ENCODE measurements at regions not wholly inside any gene's neighbourhood (a gene's known extent, or its start where the extent isn't known, plus 50 kb on each side); places are given as distances from the start of the nearest gene placed in this dataset.
"Not testable (repeated sequence)": the region's sequence is repeated elsewhere in the genome, so short reads cannot be mapped to it uniquely, and the experiment has no call there.

DNA sequence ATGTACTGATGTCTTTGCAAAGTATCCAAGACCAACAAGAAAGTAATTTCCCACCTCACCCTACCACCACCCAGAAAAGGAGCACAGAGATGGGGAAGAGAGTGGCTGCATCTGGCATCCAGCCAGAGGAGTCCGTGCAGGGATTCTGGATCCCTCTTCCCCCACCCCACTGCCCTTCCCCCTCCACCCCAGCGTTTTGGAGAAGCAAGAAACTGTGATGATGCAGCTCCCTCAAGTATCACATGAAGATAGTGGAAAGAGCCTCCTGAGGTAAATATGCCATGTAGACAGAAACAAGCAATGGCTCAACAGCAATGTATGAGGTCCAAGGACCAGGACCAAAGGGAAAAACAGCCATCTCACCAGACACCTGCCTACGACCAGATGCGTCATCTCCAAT is 153.8 kb downstream of the DEPDC1B start:
- DNase-seq (ENCODE audit: low read depth, low spot score) = no peak

- DNase-seq (ENCODE audit: low read depth, low spot score) = no peak
Observed at GRCh38 chr5:60545551-60545950, 154.4 kb downstream of the DEPDC1B start.

DNA sequence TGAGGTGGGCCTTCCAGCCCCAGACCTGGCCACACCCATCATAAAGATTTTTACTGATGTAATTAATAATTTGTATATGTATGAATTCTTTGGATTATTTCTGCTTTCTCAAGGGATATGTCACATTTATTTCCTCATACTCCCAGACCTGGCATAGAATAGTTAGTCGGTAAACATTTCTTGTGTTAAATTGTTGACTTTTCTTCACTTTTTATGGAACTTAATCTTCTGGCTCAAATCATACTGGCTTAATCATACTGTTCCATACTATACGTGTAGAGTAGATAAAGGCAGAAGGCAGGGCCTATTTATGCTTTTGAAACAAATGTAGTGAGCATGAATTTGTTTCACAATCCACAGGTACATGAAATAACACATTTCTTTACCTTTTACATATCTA is 155.8 kb downstream of the DEPDC1B start:
- DNase-seq (ENCODE audit: low read depth, low spot score) = no peak

DNA sequence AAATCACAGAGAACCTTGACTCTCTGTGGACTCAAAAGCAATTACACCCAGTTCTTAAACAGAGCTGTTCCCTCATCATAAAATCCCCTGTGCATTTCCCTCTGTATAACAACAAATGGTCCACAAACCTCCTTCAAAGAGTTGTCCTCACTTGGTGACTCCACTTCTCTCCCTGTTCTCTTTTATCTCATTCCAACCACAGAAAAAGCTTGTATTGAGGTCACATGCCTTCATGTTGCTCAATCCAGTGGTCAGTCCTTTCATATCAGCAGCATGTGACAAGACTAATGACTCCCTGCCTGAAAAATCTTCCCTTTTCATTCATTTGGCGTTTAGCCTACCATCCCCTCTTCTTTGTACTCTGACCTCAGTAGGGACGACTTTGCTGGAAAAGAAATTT is 158.0 kb downstream of the DEPDC1B start:
- DNase-seq (ENCODE audit: low read depth, low spot score) = no peak

DNA sequence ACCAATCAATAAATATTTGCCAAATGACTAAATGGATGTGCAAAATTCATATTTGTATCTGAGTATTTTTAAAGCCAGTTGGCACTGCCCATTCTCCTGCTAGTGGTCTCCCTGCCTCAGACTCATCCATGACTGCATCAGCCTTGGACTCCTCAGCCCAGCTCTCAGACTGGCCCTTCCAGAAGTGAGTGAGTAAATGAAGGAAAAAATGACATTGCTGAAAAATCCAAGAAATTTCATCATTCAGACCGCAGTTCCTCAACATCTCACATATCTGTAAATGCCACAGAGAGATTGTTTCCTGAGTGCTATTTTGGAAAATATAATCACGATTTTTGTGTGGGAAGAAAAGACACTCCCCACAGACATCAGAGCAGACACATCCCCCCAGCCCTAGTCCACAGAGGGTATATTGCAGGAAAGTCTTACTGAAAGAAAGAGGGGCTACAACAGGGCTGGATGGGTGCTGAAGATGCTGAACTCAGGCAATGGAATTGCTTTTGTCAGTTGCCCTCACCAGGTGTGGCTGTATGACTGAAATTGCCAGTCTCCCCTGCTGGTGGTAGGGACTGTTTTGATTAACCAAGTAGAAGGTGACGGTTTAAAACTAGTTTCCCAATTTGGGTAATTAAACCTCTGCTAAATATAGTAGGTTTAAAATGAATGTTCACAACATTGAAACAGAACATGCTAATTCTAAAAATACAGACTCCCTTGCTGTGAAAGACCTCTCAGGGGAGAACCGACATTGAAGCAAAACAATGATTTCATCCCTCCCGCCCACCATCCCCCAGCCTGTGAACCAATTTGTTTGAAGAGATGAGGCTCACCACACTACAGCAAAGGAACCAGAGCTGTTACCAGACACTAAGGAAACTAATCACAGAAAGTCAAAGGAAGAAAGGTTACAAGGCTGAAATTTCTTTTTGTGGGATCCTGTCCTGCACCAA is 158.8 kb downstream of the DEPDC1B start:
- peak; percentile 61 for DNase-seq (ENCODE audit: low read depth, low spot score)

DNA sequence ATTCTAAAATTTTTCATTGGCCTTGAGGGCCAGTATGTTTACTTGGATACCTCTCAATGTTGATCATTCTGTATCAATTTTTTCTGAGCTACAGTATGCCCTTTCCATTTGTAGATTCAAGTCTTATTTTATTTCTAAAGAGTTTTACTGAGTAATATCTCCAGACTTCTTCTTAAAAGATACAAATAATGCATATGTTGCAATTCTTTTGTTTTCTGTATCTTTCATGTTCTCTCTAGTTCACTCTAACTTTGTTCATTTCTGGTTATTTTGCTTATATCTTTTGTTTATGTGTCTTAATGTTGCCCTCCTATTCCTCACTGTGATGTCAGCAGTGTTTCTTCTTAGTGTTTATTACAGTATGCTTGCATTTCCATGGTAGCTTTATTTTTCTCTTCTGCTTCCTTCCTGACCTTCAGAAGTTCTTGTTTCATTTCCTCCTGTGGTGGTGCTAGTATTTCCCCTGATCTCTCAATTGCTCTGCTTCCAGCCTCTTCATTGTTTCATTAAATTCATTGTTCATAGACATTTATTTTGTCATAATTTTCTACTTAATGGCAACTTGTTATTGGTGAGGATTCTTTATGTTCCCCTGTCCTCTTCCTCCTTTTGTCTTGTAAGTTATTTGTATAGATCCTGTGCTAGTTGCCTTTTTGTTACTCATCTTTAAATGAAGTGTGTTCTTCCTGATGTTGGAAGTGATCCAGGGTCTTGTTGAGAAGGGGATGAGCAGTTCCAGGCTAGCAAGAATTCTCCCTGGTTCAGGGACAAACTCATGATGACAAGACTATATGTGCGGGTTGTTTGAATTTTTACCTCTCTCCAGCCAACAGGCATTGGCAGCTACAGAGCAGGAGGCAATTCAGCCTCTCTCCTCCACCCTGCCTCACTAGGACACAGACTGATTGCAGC is 160.8 kb downstream of the DEPDC1B start:
- no peak for DNase-seq (ENCODE audit: low read depth, low spot score)

- no peak for DNase-seq (ENCODE audit: low read depth, low spot score)
Observed at GRCh38 chr5:60538426-60538825, 161.5 kb downstream of the DEPDC1B start.

GRCh38 chr5:60535951-60536350 is 164.0 kb downstream of the DEPDC1B start:
- DNase-seq (ENCODE audit: low read depth, low spot score) = no peak

GRCh38 chr5:60535198-60535597 is 164.8 kb downstream of the DEPDC1B start:
- no peak for DNase-seq (ENCODE audit: low read depth, low spot score)

GRCh38 chr5:60533789-60534188 is 166.2 kb downstream of the DEPDC1B start:
- no peak for DNase-seq (ENCODE audit: low read depth, low spot score)

GRCh38 chr5:60532796-60533195 is 167.2 kb downstream of the DEPDC1B start:
- not testable (repeated sequence) for DNase-seq (ENCODE audit: low read depth, low spot score)

- DNase-seq (ENCODE audit: low read depth, low spot score) = not testable (repeated sequence)
Observed at GRCh38 chr5:60530144-60530848, 169.7 kb downstream of the DEPDC1B start.

- DNase-seq (ENCODE audit: low read depth, low spot score) = no peak
Observed at GRCh38 chr5:60529001-60529400, 171.0 kb downstream of the DEPDC1B start.

DNA sequence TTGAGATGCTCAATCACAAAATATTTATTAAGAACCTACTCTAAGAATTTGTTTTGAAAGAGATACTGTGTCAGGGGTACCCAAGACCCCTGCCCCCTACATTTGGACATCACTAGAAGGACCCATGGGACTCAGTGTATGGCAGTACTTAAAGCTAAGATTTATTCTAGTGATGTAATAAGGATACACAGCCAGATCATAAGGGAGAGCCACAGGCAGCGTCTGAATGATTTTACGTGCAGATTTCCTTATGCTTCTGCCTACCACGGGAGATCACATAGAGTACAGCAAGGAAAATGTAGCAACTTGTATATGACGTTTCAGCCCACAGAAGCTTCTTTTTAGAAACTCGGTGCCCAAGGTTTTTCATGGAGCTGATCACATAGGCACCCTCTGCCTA is 172.9 kb downstream of the DEPDC1B start:
- DNase-seq (ENCODE audit: low read depth, low spot score) = no peak

DNA sequence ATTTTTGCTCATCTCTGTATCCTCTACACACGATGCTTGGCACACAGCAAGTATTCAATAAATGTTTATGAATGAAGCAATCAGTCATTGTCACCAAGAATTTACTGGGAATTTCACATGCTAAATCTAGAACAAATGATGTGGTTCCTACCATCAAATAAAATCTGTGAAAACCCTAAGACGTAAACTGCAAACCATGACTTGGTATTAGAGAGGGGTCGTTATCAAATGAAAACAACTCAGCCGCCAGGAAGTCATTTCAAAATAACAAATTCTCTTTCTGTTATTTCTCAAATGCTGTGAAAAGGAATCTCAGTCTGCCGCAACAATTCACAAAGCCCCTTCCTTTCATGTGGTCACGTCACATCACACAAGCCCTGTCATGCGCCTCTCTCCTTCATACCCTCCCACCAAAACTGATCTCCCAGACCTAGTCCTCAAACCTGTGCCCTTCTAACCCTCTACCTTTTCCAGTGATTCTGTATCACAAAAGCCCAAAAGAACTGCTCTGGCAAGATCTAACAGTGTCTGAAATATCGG is 173.6 kb downstream of the DEPDC1B start:
- no peak for DNase-seq (ENCODE audit: low read depth, low spot score)

- no peak for DNase-seq (ENCODE audit: low read depth, low spot score)
Observed at GRCh38 chr5:60522292-60522905, 177.6 kb downstream of the DEPDC1B start.

GRCh38 chr5:60521376-60522291 is 178.3 kb downstream of the DEPDC1B start:
- DNase-seq (ENCODE audit: low read depth, low spot score) = no peak

DNA sequence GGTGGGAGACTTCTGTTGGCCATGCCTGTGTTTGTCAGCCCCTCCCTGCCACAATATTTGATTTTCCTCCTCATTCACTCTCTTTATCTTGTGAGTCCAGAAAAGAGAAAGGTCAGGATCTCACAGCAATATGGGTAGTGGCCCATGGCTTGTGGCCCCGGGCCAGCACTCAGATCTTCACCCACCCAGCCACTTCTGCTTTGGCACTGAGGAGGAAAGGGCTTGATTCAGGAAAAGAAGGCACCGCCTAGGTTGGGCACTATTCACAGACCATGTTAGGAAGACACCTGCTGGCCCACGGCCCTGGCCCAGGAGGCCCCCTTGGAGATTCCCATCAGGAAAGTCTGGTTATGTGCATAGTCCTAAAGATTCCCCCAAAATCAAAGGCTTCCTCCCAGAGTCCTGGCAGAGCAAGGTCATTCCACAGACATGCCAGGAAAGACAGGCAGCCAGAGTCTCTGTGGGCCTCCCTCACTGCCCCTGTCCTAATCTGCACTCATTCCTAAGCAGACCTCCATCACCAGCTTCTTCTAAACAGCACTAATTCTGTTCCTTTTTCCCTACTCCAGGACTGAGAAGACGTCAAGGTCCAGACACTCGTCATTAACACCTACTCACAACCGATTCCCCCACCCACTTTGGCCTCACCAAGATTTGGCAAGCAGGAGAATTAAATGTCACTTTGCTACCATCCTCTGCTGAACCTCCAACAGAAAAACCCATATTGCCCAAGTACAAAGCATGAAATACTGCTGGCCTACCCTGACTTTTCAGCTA is 179.3 kb downstream of the DEPDC1B start:
- DNase-seq (ENCODE audit: low read depth, low spot score) = no peak

DNA sequence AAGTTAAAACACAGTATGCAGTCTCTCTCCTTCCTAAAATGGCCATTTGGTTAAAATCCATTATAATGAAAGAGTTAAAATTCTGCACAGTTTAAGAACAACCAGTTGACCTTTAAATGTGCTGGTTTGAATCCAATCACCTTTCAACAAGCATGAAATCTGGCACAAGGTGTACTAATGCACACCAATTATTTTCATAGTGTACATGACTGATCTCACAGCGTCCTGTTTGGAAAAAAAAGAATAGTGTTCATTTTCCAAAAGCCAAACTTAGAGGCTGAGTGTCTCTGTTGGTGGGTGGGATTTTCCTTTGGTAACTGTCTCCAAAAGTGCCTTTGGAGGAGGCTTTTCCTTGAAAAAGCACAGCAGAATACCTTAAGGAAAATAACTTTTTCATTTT is 180.6 kb downstream of the DEPDC1B start:
- no peak for DNase-seq (ENCODE audit: low read depth, low spot score)
